ENCODE measurements at regions not wholly inside any gene's neighbourhood (a gene's known extent, or its start where the extent isn't known, plus 50 kb on each side); places are given as distances from the start of the nearest gene placed in this dataset.

GRCh38 chr2:10186868-10187535 lies 64.5 kb downstream of the RRM2 start:
- intact Hi-C loops (cut with DNase I): no loop called here
- Histone ChIP-seq H3K36me3 (ENCODE audit: insufficient read depth in 1 of 2, low read depth in 1 of 2) (no peaks in the 10 kb centered on the region), H3K9me3 (no peaks in the 10 kb centered on the region), H3K4me3 (no peak overlapping the region), H3K27me3 (ENCODE audit: insufficient read depth in 3 of 3, low read length in 2 of 3) (peaks cover 0 to 9% (median 4%) of the 10 kb centered on the region in 3 donors), H3K27ac (no peak overlapping the region), H3K4me1 (no peaks in the 10 kb centered on the region)
- no peak for DNase-seq
- ATAC-seq: no peak
- no peak for TF ChIP-seq CTCF (IDR thresholded peaks at IDR 0.05)
- WGBS, 3 donors: 78 to 89% (median 84%) methylated on average over 24 of the region's 24 CpGs

DNA sequence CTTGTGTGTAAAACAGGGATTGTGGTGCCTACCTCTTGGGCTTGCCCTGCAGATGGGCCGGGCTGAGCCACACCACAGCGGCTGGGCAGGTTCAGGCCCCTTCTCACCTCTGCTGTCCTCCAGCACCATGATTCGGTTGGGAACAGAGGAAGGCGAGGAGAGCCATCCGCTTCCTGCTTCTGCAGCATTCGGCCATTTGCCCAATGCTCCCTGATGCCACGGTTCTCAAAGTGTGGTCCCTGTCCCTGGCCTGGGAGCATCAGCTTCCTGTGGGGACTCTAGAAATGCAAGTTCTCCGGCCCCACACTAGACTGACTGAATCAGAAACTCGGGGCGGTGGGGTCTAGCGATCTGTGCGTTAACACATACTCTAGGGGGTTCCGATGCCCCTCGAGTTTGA lies 65.1 kb downstream of the RRM2 start:
- no peak for DNase-seq
- Histone ChIP-seq H3K27ac (no peak overlapping the region), H3K4me3 (no peak overlapping the region), H3K4me1 (no peaks in the 10 kb centered on the region), H3K9me3 (no peaks in the 10 kb centered on the region), H3K27me3 (ENCODE audit: insufficient read depth in 3 of 3, low read length in 2 of 3) (peaks cover 0 to 9% (median 4%) of the 10 kb centered on the region in 3 donors), H3K36me3 (ENCODE audit: insufficient read depth in 1 of 2, low read depth in 1 of 2) (no peaks in the 10 kb centered on the region)
- TF ChIP-seq CTCF (IDR thresholded peaks at IDR 0.05): no peak
- WGBS, 3 donors: 92 to 94% (median 94%) methylated on average over 14 of the region's 14 CpGs
- ATAC-seq: no peak
- intact Hi-C loops (cut with DNase I): no loop called here

DNA sequence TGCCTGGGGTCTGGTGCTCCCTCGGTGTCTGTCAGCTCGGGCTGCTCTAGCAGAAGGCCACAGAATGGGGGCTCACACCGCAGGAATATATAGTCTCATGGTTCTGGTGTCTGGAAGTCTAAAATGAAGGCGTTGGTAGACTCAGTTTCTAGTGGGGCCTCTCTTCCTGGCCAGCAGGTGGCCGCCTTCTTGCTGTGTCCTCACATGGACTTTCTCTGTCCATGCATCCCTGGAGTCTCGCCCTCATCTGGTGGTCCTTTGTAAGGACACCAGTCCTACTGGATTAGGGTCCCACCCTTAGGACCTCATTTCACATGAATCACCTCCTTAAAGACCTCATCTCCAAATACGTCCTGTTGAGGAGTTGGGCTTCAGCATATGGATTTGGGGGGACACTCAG lies 65.7 kb downstream of the RRM2 start:
- DNase-seq (no peak), ATAC-seq (no peak)
- Histone ChIP-seq H3K9me3 (no peaks in the 10 kb centered on the region), H3K36me3 (ENCODE audit: insufficient read depth in 1 of 2, low read depth in 1 of 2) (no peaks in the 10 kb centered on the region), H3K4me3 (no peak overlapping the region), H3K27me3 (ENCODE audit: insufficient read depth in 3 of 3, low read length in 2 of 3) (peaks cover 0 to 9% (median 4%) of the 10 kb centered on the region in 3 donors), H3K4me1 (no peaks in the 10 kb centered on the region), H3K27ac (no peak overlapping the region)
- intact Hi-C loops (cut with DNase I): no loop called here
- no peak for TF ChIP-seq CTCF (IDR thresholded peaks at IDR 0.05)
- WGBS, 3 donors: 92 to 96% (median 95%) methylated on average over 7 of the region's 7 CpGs

GRCh38 chr2:10188729-10189305 lies 66.3 kb downstream of the RRM2 start:
- DNase-seq (no peak), ATAC-seq (no peak)
- TF ChIP-seq CTCF (IDR thresholded peaks at IDR 0.05): no peak
- Histone ChIP-seq H3K36me3 (ENCODE audit: insufficient read depth in 1 of 2, low read depth in 1 of 2) (no peaks in the 10 kb centered on the region), H3K4me3 (no peak overlapping the region), H3K9me3 (no peaks in the 10 kb centered on the region), H3K4me1 (no peaks in the 10 kb centered on the region), H3K27me3 (ENCODE audit: insufficient read depth in 3 of 3, low read length in 2 of 3) (peaks cover 0 to 9% (median 4%) of the 10 kb centered on the region in 3 donors), H3K27ac (no peak overlapping the region)
- intact Hi-C loops (cut with DNase I): no loop called here
- WGBS, 3 donors: 94 to 98% (median 96%) methylated on average over 11 to 12 of the region's 12 CpGs

Measured in psoas muscle (tissue), 7 donors.